HEK293 (cell line): ENCODE measurements at regions not wholly inside any gene's neighbourhood (a gene's known extent, or its start where the extent isn't known, plus 50 kb on each side); places are given as distances from the start of the nearest gene placed in this dataset.

Experiments
- CTCF ChIA-PET: fragments of 350-600 bp; formaldehyde crosslinking; extraction: SDS; loops from one replicate; lab custom pipeline; 2021; ENCODE audit warnings: antibody characterized with exemption; lab: Yijun Ruan, JAX
- POLR2A ChIA-PET: fragments of 300-600 bp; formaldehyde crosslinking; extraction: SDS; loops from one replicate; lab custom pipeline; 2020; ENCODE audit warnings: antibody characterized with exemption, inconsistent platforms; lab: Yijun Ruan, JAX
- H3K27ac ChIP-seq: fragments of 200-500 bp; sonication (Bioruptor generic); 2 replicates; pipeline ENCODE4 v1.5.1; 2014; ENCODE audit warnings: low read depth, low read length, control low read depth, inconsistent platforms; ENCODE audit errors: extremely low read depth
- H3K36me3 ChIP-seq, 2 experiments: fragments of 200-500 bp in 1 of 2; sonication (Bioruptor generic) in 1 of 2; 1 replicate in 1 of 2; 2 replicates in 1 of 2; pipeline ENCODE4 v1.5.1; 2014 to 2017; ENCODE audit warnings: inconsistent platforms in 2 of 2, low read length in 2 of 2; ENCODE audit not compliant: control insufficient read depth in 2 of 2, insufficient read depth in 1 of 2
- H3K4me1 ChIP-seq: fragments of 200-500 bp; sonication (Bioruptor generic); 2 replicates; pipeline ENCODE4 v1.5.1; 2014; ENCODE audit warnings: mild to moderate bottlenecking, low read length, inconsistent platforms; ENCODE audit not compliant: control insufficient read depth, insufficient read depth
- H3K4me3 ChIP-seq: 2 replicates; pipeline ENCODE4 v1.5.1; 2011; ENCODE audit warnings: low read depth, mild to moderate bottlenecking, control low read depth, low read length, moderate library complexity
- H3K9me3 ChIP-seq: fragments of 200-500 bp; sonication (Bioruptor generic); 2 replicates; pipeline ENCODE4 v1.5.1; 2014; ENCODE audit warnings: low read depth, low read length, inconsistent platforms; ENCODE audit not compliant: control insufficient read depth, insufficient read depth
- GLI4 ChIP-seq: fragments of 450-650 bp; formaldehyde crosslinking; IDR thresholded peaks from 2 replicates; pipeline ENCODE4 v1.5.1; 2016; ENCODE audit warnings: missing biosample characterization, missing genetic modification characterization
- HOXA7 ChIP-seq: sonication (generic); formaldehyde crosslinking; IDR thresholded peaks from 2 replicates; pipeline ENCODE4 v1.8.1; 2022; ENCODE audit warnings: missing genetic modification reagents, borderline replicate concordance
- KLF17 ChIP-seq: fragments of 450-650 bp; formaldehyde crosslinking; IDR thresholded peaks from 2 replicates; pipeline ENCODE4 v1.5.1; 2016; ENCODE audit warnings: missing biosample characterization, missing genetic modification characterization
- OVOL3 ChIP-seq: fragments of 450-650 bp; formaldehyde crosslinking; IDR thresholded peaks from 2 replicates; pipeline ENCODE4 v1.5.1; 2016; ENCODE audit warnings: missing biosample characterization, missing genetic modification characterization
- PBX3 ChIP-seq: sonication (generic); formaldehyde crosslinking; IDR thresholded peaks from 2 replicates; pipeline ENCODE4 v1.8.1; 2022; ENCODE audit warnings: mild to moderate bottlenecking, moderate library complexity, missing genetic modification reagents
- PRDM1 ChIP-seq: fragments of 450-650 bp; formaldehyde crosslinking; IDR thresholded peaks from 2 replicates; pipeline ENCODE4; 2016; ENCODE audit warnings: missing biosample characterization, missing genetic modification characterization
- RBAK ChIP-seq: fragments of 450-650 bp; formaldehyde crosslinking; IDR thresholded peaks from 2 replicates; pipeline ENCODE4 v1.5.1; 2016; ENCODE audit warnings: missing biosample characterization, missing genetic modification characterization
- SETDB1 ChIP-seq: IDR thresholded peaks from one replicate; pipeline ENCODE4 v1.6.1; 2017; ENCODE audit warnings: mild to moderate bottlenecking, low read length, moderate library complexity, mixed read lengths; ENCODE audit not compliant: insufficient read length
- YY2 ChIP-seq: fragments of 450-650 bp; formaldehyde crosslinking; IDR thresholded peaks from 2 replicates; pipeline ENCODE4 v1.5.1; 2016; ENCODE audit warnings: missing biosample characterization, missing genetic modification characterization
- ZBTB17 ChIP-seq: fragments of 450-650 bp; formaldehyde crosslinking; IDR thresholded peaks from 2 replicates; pipeline ENCODE4 v1.5.1; 2016; ENCODE audit warnings: missing biosample characterization, missing genetic modification characterization
- ZBTB21 ChIP-seq: fragments of 450-650 bp; formaldehyde crosslinking; IDR thresholded peaks from 2 replicates; pipeline ENCODE4 v1.5.1; 2017; ENCODE audit warnings: missing biosample characterization, missing genetic modification characterization
- ZNF16 ChIP-seq: fragments of 450-650 bp; formaldehyde crosslinking; IDR thresholded peaks from 2 replicates; pipeline ENCODE4 v1.5.1; 2016; ENCODE audit warnings: low read depth, missing biosample characterization, missing genetic modification characterization
- ZNF175 ChIP-seq: fragments of 450-650 bp; formaldehyde crosslinking; IDR thresholded peaks from 2 replicates; pipeline ENCODE4 v1.5.1; 2016; ENCODE audit warnings: missing biosample characterization, missing genetic modification characterization
- ZNF223 ChIP-seq: fragments of 450-650 bp; formaldehyde crosslinking; IDR thresholded peaks from 2 replicates; pipeline ENCODE4 v1.5.1; 2016; ENCODE audit warnings: missing biosample characterization, missing genetic modification characterization
- ZNF24 ChIP-seq: fragments of 450-650 bp; formaldehyde crosslinking; IDR thresholded peaks from 2 replicates; pipeline ENCODE4 v1.5.1; 2016; ENCODE audit warnings: missing biosample characterization, missing genetic modification characterization
- ZNF274 ChIP-seq, 2 experiments: fragments of 200-500 bp in 1 of 2; fragments of 450-650 bp in 1 of 2; sonication (Bioruptor generic) in 1 of 2; formaldehyde crosslinking in 1 of 2; IDR thresholded peaks; 2 replicates each; pipeline versions ENCODE4 v1.5.1 to v1.6.1; 2014 to 2016; ENCODE audit warnings: borderline replicate concordance in 1 of 2, inconsistent platforms in 1 of 2, low read length in 1 of 2, missing biosample characterization in 1 of 2, missing genetic modification characterization in 1 of 2
- ZNF404 ChIP-seq: fragments of 450-650 bp; formaldehyde crosslinking; IDR thresholded peaks from 2 replicates; pipeline ENCODE4 v1.5.1; 2017; ENCODE audit warnings: missing biosample characterization, missing genetic modification characterization
- ZNF473 ChIP-seq: fragments of 450-650 bp; formaldehyde crosslinking; IDR thresholded peaks from 2 replicates; pipeline ENCODE4 v1.5.1; 2017; ENCODE audit warnings: missing biosample characterization, missing genetic modification characterization
- ZNF548 ChIP-seq: fragments of 450-650 bp; formaldehyde crosslinking; IDR thresholded peaks from 2 replicates; pipeline ENCODE4 v1.5.1; 2016; ENCODE audit warnings: missing biosample characterization, missing genetic modification characterization
- ZNF596 ChIP-seq: fragments of 450-650 bp; IDR thresholded peaks from 2 replicates; pipeline ENCODE4 v1.5.0; 2018; ENCODE audit warnings: missing biosample characterization, mild to moderate bottlenecking, missing genetic modification characterization, moderate library complexity
- ZNF626 ChIP-seq: fragments of 450-650 bp; sonication (Bioruptor Pico); formaldehyde crosslinking; IDR thresholded peaks from 2 replicates; pipeline ENCODE4 v1.5.1; 2018; ENCODE audit warnings: missing biosample characterization, missing genetic modification characterization, inconsistent platforms
- ZNF645 ChIP-seq: fragments of 450-650 bp; formaldehyde crosslinking; IDR thresholded peaks from 2 replicates; pipeline ENCODE4; 2016; ENCODE audit warnings: missing biosample characterization, missing genetic modification characterization
- ZNF792 ChIP-seq: fragments of 450-650 bp; formaldehyde crosslinking; IDR thresholded peaks from 2 replicates; pipeline ENCODE4 v1.5.1; 2016; ENCODE audit warnings: missing biosample characterization, missing genetic modification characterization
- ZNF830 ChIP-seq: fragments of 450-650 bp; IDR thresholded peaks from 2 replicates; pipeline ENCODE4 v1.5.0; 2018; ENCODE audit warnings: missing biosample characterization, missing genetic modification characterization, low read depth, mild to moderate bottlenecking, moderate library complexity
- TF ChIP-seq, protein P1 (sequence below): fragments of 450-650 bp; formaldehyde crosslinking; IDR thresholded peaks from 2 replicates; pipeline ENCODE4 v1.5.1; 2017; ENCODE audit warnings: missing biosample characterization, mild to moderate bottlenecking, missing genetic modification characterization, moderate library complexity
- TF ChIP-seq, protein P2 (sequence below): fragments of 450-650 bp; formaldehyde crosslinking; IDR thresholded peaks from 2 replicates; pipeline ENCODE4 v1.5.1; 2017; ENCODE audit warnings: missing biosample characterization, missing genetic modification characterization
- TF ChIP-seq, protein P3 (sequence below): fragments of 450-650 bp; formaldehyde crosslinking; IDR thresholded peaks from 2 replicates; pipeline ENCODE4 v1.5.1; 2016; ENCODE audit warnings: missing biosample characterization, missing genetic modification characterization

GRCh38 chr9:1303932-1304331 lies 253.8 kb downstream of the DMRT2 start:
- Histone ChIP-seq H3K4me3 (no peak overlapping the region), H3K4me1 (no peaks in the 10 kb centered on the region), H3K36me3 (no peaks in the 10 kb centered on the region), H3K9me3 (no peaks in the 10 kb centered on the region), H3K27ac (no peak overlapping the region)
- no peak for TF ChIP-seq RBAK (tag by site-specific recombination)
- TF ChIP-seq, protein P1, sequence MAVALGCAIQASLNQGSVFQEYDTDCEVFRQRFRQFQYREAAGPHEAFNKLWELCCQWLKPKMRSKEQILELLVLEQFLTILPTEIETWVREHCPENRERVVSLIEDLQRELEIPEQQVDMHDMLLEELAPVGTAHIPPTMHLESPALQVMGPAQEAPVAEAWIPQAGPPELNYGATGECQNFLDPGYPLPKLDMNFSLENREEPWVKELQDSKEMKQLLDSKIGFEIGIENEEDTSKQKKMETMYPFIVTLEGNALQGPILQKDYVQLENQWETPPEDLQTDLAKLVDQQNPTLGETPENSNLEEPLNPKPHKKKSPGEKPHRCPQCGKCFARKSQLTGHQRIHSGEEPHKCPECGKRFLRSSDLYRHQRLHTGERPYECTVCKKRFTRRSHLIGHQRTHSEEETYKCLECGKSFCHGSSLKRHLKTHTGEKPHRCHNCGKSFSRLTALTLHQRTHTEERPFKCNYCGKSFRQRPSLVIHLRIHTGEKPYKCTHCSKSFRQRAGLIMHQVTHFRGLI (tag by site-specific recombination), result no peak
- no peak for TF ChIP-seq GLI4 (tag by site-specific recombination)
- no peak for TF ChIP-seq YY2 (tag by site-specific recombination)
- TF ChIP-seq ZNF548 (tag by site-specific recombination), result no peak
- TF ChIP-seq ZNF626 (tag by site-specific recombination), result no peak
- TF ChIP-seq ZNF473 (tag by site-specific recombination), result no peak
- TF ChIP-seq ZBTB17 (tag by site-specific recombination), result no peak
- no peak for TF ChIP-seq ZNF175 (tag by site-specific recombination)
- TF ChIP-seq ZNF274 (IDR thresholded peaks at IDR 0.05; ENCODE audit: low read length), result no peak
- no peak for TF ChIP-seq ZNF274 (tag by site-specific recombination; IDR thresholded peaks at IDR 0.05; ENCODE audit: borderline replicate concordance)
- CTCF ChIA-PET, result no interaction called here
- POLR2A ChIA-PET, result no interaction called here

DNA sequence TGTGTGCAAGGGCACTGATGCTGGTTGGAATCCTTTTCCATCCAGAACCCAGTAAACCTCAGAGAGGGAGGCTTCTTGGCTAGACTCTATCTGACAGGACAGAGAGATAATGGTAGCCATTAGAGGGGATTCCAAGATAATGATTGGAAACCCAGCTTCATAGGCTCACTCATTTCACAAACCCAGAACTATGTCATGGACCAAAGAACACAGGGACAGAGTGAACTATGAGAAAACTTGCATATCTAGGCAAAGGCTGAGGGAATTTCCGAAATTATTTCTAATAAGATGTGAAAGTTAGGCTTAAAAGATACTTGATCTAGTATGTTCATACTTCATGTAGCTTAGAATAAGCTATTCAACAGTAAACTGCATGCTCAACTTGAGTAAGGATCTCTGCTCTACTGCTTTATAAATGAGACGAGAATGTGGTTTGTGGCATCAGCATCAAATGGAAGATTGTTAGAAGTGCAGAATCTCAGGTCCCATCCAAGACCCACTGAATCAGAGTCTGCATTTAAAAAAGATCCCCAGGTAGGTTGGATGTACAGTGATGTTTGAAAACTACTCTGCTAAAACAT lies 261.4 kb downstream of the DMRT2 start:
- POLR2A ChIA-PET, result no interaction called here
- no peaks in the 10 kb centered on the region for H3K9me3 ChIP-seq
- H3K4me3 ChIP-seq, result no peak overlapping the region
- H3K36me3 ChIP-seq, result no peaks in the 10 kb centered on the region
- H3K4me1 ChIP-seq, result no peaks in the 10 kb centered on the region
- TF ChIP-seq ZBTB21 (no peak), OVOL3 (no peak), ZNF792 (tag by site-specific recombination) (no peak), ZNF24 (tag by site-specific recombination) (no peak), ZNF645 (tag by site-specific recombination) (no peak), SETDB1 (no peak), KLF17 (tag by site-specific recombination) (no peak), HOXA7 (CRISPR knock-in tag) (no peak), ZNF596 (tag by site-specific recombination) (no peak), PRDM1 (tag by site-specific recombination) (no peak), ZNF404 (tag by site-specific recombination) (no peak), PBX3 (no peak), ZNF16 (tag by site-specific recombination) (no peak), ZNF175 (tag by site-specific recombination) (no peak), ZNF830 (tag by site-specific recombination) (no peak), ZNF223 (tag by site-specific recombination) (no peak)
- TF ChIP-seq, protein P2, sequence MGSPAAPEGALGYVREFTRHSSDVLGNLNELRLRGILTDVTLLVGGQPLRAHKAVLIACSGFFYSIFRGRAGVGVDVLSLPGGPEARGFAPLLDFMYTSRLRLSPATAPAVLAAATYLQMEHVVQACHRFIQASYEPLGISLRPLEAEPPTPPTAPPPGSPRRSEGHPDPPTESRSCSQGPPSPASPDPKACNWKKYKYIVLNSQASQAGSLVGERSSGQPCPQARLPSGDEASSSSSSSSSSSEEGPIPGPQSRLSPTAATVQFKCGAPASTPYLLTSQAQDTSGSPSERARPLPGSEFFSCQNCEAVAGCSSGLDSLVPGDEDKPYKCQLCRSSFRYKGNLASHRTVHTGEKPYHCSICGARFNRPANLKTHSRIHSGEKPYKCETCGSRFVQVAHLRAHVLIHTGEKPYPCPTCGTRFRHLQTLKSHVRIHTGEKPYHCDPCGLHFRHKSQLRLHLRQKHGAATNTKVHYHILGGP (tag by site-specific recombination), result no peak
- TF ChIP-seq, protein P3, sequence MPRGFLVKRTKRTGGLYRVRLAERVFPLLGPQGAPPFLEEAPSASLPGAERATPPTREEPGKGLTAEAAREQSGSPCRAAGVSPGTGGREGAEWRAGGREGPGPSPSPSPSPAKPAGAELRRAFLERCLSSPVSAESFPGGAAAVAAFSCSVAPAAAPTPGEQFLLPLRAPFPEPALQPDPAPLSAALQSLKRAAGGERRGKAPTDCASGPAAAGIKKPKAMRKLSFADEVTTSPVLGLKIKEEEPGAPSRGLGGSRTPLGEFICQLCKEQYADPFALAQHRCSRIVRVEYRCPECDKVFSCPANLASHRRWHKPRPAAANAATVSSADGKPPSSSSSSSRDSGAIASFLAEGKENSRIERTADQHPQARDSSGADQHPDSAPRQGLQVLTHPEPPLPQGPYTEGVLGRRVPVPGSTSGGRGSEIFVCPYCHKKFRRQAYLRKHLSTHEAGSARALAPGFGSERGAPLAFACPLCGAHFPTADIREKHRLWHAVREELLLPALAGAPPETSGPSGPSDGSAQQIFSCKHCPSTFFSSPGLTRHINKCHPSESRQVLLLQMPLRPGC (tag by site-specific recombination), result no peak
- no peak overlapping the region for H3K27ac ChIP-seq
- CTCF ChIA-PET, result no interaction called here
